C4-2B (cell line): ENCODE measurements at regions not wholly inside any gene's neighbourhood (a gene's known extent, or its start where the extent isn't known, plus 50 kb on each side); places are given as distances from the start of the nearest gene placed in this dataset.

Experiments
- H3K27ac ChIP-seq: fragments of 450-650 bp; 2 replicates; pipeline ENCODE4 v1.5.1; 2017
- CTCF ChIP-seq: fragments of 450-650 bp; conservative IDR thresholded peaks from 2 replicates; pipeline ENCODE4 v1.5.1; 2017; ENCODE audit warnings: mild to moderate bottlenecking
- ZFX ChIP-seq: fragments of 450-650 bp; IDR thresholded peaks from 2 replicates; pipeline ENCODE4 v1.6.1; 2017

DNA sequence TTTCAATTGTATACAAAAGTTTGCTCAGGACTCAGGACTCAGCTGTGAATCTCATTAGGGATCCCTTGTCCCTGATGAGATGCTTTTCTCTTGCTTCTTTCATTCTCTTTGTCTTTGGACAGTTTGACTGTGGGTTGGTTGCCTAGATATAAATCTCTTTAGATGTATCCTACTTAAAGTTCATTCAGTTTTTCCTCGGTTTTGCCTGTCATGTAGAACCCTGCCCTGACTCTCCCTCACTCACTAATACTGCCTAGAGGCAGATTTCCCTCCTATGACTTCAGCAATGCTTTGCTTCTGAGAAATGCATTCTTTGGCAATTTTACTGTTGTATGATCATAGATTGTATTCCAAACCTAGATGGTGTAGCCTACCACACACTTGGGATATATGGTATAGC lies 421.4 kb upstream of the TCF4 start:
- H3K27ac ChIP-seq = no peak overlapping the region

GRCh38 chr18:56003720-56004088 lies 415.7 kb upstream of the TCF4 start:
- no peak overlapping the region for H3K27ac ChIP-seq
- TF ChIP-seq ZFX = no peak
- TF ChIP-seq CTCF = no peak

More for the DNA sequence above, 421.4 kb upstream of the TCF4 start:
- TF ChIP-seq ZFX (no peak), CTCF (no peak)

DNA sequence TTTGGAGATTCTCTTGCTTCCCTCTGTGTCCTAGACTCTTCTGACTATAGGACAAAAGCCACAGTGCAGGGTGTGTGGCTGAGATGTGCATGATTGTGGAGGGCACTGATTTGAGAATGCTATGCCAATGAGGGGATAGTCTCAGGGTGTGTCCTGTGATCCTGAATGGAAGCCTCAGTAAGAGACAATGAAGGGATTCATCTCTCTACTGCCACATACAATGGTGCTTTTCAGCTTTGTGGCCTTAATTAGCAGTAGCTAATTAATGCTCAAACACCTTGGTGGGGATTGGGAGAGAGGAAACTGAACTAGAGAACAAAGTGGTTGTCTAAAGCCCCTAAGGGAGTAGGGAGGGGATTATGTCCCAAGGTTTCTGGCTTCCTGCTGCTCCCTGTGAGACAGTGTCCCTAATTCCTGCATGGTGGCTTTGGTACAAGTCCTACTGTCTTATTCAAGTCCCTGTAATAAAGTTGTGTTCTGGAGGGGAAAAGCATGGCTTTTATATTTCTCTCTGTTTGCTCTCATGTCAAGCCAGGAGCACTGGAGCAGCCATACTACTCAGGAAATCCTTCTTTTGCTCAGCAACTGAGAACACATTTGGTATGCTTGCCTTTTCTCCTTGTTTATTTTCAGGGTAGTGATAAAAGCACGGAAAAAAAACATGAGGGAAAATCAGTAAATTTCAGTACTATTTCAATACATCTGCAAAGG lies 415.2 kb upstream of the TCF4 start:
- H3K27ac ChIP-seq = no peak overlapping the region
- no peak for TF ChIP-seq CTCF
- no peak for TF ChIP-seq ZFX

DNA sequence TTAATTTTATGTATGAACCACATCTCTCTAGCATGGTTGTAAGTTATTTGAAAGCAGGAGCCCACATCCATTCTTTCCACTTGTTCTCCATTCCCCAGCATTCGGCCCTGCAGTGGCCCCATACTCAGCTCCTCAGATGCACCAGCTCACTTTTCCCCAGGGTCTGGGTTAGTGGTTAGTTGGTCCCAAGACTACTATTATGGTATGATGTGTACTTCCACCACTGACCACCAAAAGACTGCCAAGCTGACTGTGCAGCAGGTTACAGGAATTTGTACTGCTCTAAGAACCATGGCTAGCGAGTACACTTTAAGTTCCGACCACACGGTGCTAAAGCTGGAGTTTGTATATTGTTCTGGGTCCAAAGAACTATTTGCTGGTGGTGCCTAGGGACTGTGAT lies 413.6 kb upstream of the TCF4 start:
- H3K27ac ChIP-seq = no peak overlapping the region
- TF ChIP-seq CTCF = no peak
- no peak for TF ChIP-seq ZFX

DNA sequence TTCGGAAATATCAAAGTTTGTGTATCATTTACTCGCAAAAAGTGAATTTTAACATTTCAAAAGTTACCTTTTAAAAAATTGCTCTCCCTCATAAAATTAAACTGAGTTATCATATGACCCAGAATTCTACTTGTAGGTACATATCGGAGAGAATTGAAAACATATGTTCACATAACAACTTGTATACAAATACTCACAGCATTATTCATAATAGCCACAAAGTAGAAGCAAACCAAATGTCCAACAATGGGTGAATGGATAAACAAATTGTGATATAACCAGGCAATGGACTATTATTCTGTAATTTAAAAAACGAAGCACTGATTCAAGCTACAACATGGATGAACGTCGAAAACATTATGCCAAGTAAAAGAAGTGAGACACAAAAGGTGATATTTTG lies 412.0 kb upstream of the TCF4 start:
- no peak overlapping the region for H3K27ac ChIP-seq
- TF ChIP-seq ZFX = no peak
- no peak for TF ChIP-seq CTCF

- H3K27ac ChIP-seq = no peak overlapping the region
- TF ChIP-seq CTCF (no peak), ZFX (no peak)
Observed at GRCh38 chr18:55999641-56000040, 411.6 kb upstream of the TCF4 start.

GRCh38 chr18:55998801-55999385 lies 410.9 kb upstream of the TCF4 start:
- no peak for TF ChIP-seq ZFX
- no peak for TF ChIP-seq CTCF
- no peak overlapping the region for H3K27ac ChIP-seq
